Osteoblast (primary cell): ENCODE measurements at regions not wholly inside any gene's neighbourhood (a gene's known extent, or its start where the extent isn't known, plus 50 kb on each side); places are given as distances from the start of the nearest gene placed in this dataset.

Experiments used
- DNase-seq: peaks from one replicate; pipeline ENCODE4 v3.0.0; 2011; ENCODE audit warnings: low spot score, mixed read lengths; ENCODE audit not compliant: insufficient read length; ENCODE audit errors: missing footprints
- H2AFZ ChIP-seq: 2 replicates; pipeline ENCODE4 v1.6.0; 2011; ENCODE audit warnings: mild to moderate bottlenecking, low read length
- H3K27ac ChIP-seq: 2 replicates; pipeline ENCODE4 v1.5.1; 2011; ENCODE audit warnings: mild to moderate bottlenecking, low read depth, low read length, moderate library complexity
- H3K27me3 ChIP-seq: 2 replicates; pipeline ENCODE4 v1.6.0; 2012; ENCODE audit warnings: mild to moderate bottlenecking, control low read depth, inconsistent platforms, low read length, moderate library complexity; ENCODE audit not compliant: insufficient read depth
- H3K36me3 ChIP-seq: 2 replicates; pipeline ENCODE4 v1.5.1; 2011; ENCODE audit warnings: mild to moderate bottlenecking, low read length, control low read depth, moderate library complexity; ENCODE audit not compliant: insufficient read depth
- H3K4me1 ChIP-seq: 2 replicates; pipeline ENCODE4 v1.5.1; 2011; ENCODE audit warnings: mild to moderate bottlenecking, low read length, control low read depth, moderate library complexity; ENCODE audit not compliant: insufficient read depth
- H3K4me2 ChIP-seq: 2 replicates; pipeline ENCODE4 v1.6.0; 2011; ENCODE audit warnings: mild to moderate bottlenecking, low read length; ENCODE audit not compliant: insufficient read depth
- H3K4me3 ChIP-seq: fragments of 200-600 bp; sonication (generic); 3 replicates; pipeline ENCODE4 v1.5.1; 2012; ENCODE audit warnings: mild to moderate bottlenecking, low read length, inconsistent platforms; ENCODE audit not compliant: insufficient read depth
- H3K79me2 ChIP-seq: 2 replicates; pipeline ENCODE4 v1.6.0; 2012; ENCODE audit warnings: mild to moderate bottlenecking, low read length, control low read depth, inconsistent platforms; ENCODE audit not compliant: insufficient read depth
- H3K9me3 ChIP-seq: 2 replicates; pipeline ENCODE4 v1.5.1; 2011; ENCODE audit warnings: low read depth, low read length, control low read depth
- H4K20me1 ChIP-seq: 2 replicates; pipeline ENCODE4 v1.6.0; 2012; ENCODE audit warnings: mild to moderate bottlenecking, low read length, control low read depth; ENCODE audit not compliant: insufficient read depth
- TF ChIP-seq, protein P1 (sequence below): IDR thresholded peaks from 2 replicates; pipeline ENCODE4 v1.5.1; 2011; ENCODE audit warnings: mild to moderate bottlenecking, low read depth, low read length, moderate library complexity; ENCODE audit errors: extremely low read depth

DNA sequence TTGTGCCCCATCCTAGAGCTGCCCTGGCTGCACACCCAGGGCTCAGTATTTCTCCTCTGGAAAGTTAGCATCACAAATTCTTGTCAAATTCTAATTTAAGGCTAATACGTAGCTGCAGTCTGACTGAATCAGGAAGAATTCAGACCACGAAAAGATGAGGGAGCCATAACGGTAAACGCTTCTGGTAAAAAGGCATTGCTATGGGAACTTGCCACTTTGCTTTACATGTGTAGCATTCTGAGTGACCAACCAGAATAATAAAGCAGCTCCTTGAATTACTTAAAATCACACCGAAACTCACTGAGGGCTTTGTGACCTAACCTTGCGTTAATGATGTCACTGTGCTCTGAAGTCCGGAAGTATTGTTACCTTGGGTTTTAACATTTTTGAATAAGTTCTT lies 286.6 kb upstream of the TMTC4 start:
- Histone ChIP-seq H3K27ac (no peak overlapping the region), H2AFZ (no peak overlapping the region), H3K4me1 (no peaks in the 10 kb centered on the region), H4K20me1 (no peaks in the 10 kb centered on the region), H3K9me3 (no peaks in the 10 kb centered on the region), H3K27me3 (no peaks in the 10 kb centered on the region), H3K36me3 (no peaks in the 10 kb centered on the region), H3K79me2 (no peaks in the 10 kb centered on the region), H3K4me2 (no peak overlapping the region), H3K4me3 (no peak overlapping the region)
- TF ChIP-seq, protein P1, sequence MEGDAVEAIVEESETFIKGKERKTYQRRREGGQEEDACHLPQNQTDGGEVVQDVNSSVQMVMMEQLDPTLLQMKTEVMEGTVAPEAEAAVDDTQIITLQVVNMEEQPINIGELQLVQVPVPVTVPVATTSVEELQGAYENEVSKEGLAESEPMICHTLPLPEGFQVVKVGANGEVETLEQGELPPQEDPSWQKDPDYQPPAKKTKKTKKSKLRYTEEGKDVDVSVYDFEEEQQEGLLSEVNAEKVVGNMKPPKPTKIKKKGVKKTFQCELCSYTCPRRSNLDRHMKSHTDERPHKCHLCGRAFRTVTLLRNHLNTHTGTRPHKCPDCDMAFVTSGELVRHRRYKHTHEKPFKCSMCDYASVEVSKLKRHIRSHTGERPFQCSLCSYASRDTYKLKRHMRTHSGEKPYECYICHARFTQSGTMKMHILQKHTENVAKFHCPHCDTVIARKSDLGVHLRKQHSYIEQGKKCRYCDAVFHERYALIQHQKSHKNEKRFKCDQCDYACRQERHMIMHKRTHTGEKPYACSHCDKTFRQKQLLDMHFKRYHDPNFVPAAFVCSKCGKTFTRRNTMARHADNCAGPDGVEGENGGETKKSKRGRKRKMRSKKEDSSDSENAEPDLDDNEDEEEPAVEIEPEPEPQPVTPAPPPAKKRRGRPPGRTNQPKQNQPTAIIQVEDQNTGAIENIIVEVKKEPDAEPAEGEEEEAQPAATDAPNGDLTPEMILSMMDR = no peak
- DNase-seq = no peak

DNA sequence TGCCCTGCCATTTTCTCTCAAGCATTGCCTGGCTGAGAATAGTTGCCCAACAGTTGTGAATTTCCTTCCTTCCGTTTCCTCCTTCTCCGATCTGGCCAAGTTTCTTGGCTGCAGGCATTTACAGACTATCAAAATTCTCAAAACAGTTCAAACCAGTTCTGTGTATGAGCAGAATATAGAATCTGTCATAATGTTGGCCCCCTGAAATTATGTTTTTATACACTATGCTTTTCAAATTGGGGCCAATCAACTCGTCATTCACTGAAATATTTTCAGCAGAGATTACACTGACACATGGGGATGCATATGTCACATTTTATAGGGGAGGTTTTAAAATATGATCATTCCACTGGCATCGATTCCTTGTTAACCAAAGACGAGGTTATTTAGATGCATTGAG lies 284.2 kb upstream of the TMTC4 start:
- TF ChIP-seq, protein P1 = no peak
- Histone ChIP-seq H4K20me1 (no peaks in the 10 kb centered on the region), H3K79me2 (no peaks in the 10 kb centered on the region), H2AFZ (no peak overlapping the region), H3K9me3 (no peaks in the 10 kb centered on the region), H3K4me3 (no peak overlapping the region), H3K4me1 (no peaks in the 10 kb centered on the region), H3K36me3 (no peaks in the 10 kb centered on the region), H3K27me3 (no peaks in the 10 kb centered on the region), H3K27ac (no peak overlapping the region), H3K4me2 (no peak overlapping the region)
- DNase-seq = no peak

- Histone ChIP-seq H2AFZ (no peak overlapping the region), H3K27ac (no peak overlapping the region), H3K4me3 (no peak overlapping the region), H3K36me3 (no peaks in the 10 kb centered on the region), H3K27me3 (no peaks in the 10 kb centered on the region), H3K4me1 (no peaks in the 10 kb centered on the region), H3K79me2 (no peaks in the 10 kb centered on the region), H3K9me3 (no peaks in the 10 kb centered on the region), H4K20me1 (no peaks in the 10 kb centered on the region), H3K4me2 (no peak overlapping the region)
- TF ChIP-seq, protein P1 = no peak
- DNase-seq = no peak
These were observed 283.1 kb upstream of the TMTC4 start for GRCh38 chr13:100957741-100958140.

GRCh38 chr13:100954430-100955305 lies 280.1 kb upstream of the TMTC4 start:
- H4K20me1 ChIP-seq = no peaks in the 10 kb centered on the region
- DNase-seq = no peak
- no peak overlapping the region for H3K4me2 ChIP-seq
- H3K4me1 ChIP-seq = no peaks in the 10 kb centered on the region
- H3K4me3 ChIP-seq = no peak overlapping the region
- H3K36me3 ChIP-seq = no peaks in the 10 kb centered on the region
- H3K9me3 ChIP-seq = no peaks in the 10 kb centered on the region
- TF ChIP-seq, protein P1 = no peak
- no peaks in the 10 kb centered on the region for H3K79me2 ChIP-seq
- no peaks in the 10 kb centered on the region for H3K27me3 ChIP-seq
- H2AFZ ChIP-seq = no peak overlapping the region
- H3K27ac ChIP-seq = no peak overlapping the region
